A673 (cell line): ENCODE measurements at regions not wholly inside any gene's neighbourhood (a gene's known extent, or its start where the extent isn't known, plus 50 kb on each side); places are given as distances from the start of the nearest gene placed in this dataset.

ENCODE experiments used
- EZH2 ChIP-seq: fragments of 200-600 bp; sonication (generic); IDR thresholded peaks from 2 replicates; pipeline ENCODE4 v1.6.1; 2017; ENCODE audit warnings: borderline replicate concordance, low read depth, mild to moderate bottlenecking, mixed read lengths, antibody characterized with exemption, low read length; ENCODE audit not compliant: poor library complexity, severe bottlenecking
- TF ChIP-seq, protein P1 (sequence below): fragments of 300-800, 200-600 bp; sonication (generic); conservative IDR thresholded peaks from 2 replicates; pipeline ENCODE4 v1.5.1; 2017; ENCODE audit warnings: low read depth, mild to moderate bottlenecking, antibody characterized with exemption, low read length, moderate library complexity, mixed read lengths

DNA sequence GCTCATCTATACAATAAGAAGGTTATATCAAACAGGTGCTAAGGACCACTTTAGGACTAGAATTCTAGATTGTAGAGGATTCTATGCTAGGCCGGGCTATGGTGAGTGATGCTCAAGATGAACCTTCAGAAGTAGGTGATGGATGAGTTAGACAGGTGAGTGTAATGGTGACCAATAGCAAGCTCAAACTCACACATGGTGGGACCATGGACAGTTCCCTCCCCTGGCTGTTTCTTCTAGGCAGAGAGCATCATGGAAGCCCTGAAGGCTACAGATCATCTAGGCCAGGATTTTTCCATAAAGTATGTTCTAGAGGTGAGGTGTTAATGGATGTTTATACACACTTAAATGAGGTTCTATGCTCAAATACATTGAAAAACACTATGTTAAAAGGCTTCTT lies 162.2 kb upstream of the WDR11 start:
- TF ChIP-seq, protein P1, sequence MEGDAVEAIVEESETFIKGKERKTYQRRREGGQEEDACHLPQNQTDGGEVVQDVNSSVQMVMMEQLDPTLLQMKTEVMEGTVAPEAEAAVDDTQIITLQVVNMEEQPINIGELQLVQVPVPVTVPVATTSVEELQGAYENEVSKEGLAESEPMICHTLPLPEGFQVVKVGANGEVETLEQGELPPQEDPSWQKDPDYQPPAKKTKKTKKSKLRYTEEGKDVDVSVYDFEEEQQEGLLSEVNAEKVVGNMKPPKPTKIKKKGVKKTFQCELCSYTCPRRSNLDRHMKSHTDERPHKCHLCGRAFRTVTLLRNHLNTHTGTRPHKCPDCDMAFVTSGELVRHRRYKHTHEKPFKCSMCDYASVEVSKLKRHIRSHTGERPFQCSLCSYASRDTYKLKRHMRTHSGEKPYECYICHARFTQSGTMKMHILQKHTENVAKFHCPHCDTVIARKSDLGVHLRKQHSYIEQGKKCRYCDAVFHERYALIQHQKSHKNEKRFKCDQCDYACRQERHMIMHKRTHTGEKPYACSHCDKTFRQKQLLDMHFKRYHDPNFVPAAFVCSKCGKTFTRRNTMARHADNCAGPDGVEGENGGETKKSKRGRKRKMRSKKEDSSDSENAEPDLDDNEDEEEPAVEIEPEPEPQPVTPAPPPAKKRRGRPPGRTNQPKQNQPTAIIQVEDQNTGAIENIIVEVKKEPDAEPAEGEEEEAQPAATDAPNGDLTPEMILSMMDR, result no peak
- TF ChIP-seq EZH2, result no peak
